Activated naive CD8-positive, alpha-beta T cell treated with anti-CD3 and anti-CD28 coated beads for 36 hours (primary cell): ENCODE measurements at regions not wholly inside any gene's neighbourhood (a gene's known extent, or its start where the extent isn't known, plus 50 kb on each side); places are given as distances from the start of the nearest gene placed in this dataset.

Experiments
- DNase-seq: peaks from one replicate; pipeline ENCODE4 v3.0.0; 2021
- H3K27ac Mint-ChIP-seq: one replicate; pipeline ENCODE4 v1.8.0; 2022; ENCODE audit warnings: mild to moderate bottlenecking, moderate library complexity, mixed read lengths
- H3K27me3 Mint-ChIP-seq: one replicate; pipeline ENCODE4 v1.8.0; 2022; ENCODE audit warnings: mild to moderate bottlenecking, mixed read lengths
- H3K36me3 Mint-ChIP-seq: one replicate; pipeline ENCODE4 v1.8.0; 2021; ENCODE audit warnings: mild to moderate bottlenecking, mixed read lengths
- H3K4me1 Mint-ChIP-seq: one replicate; pipeline ENCODE4 v1.8.0; 2021; ENCODE audit warnings: mixed read lengths
- H3K4me3 Mint-ChIP-seq: one replicate; pipeline ENCODE4 v1.8.0; 2022; ENCODE audit warnings: mild to moderate bottlenecking, moderate library complexity, mixed read lengths
- H3K9me3 Mint-ChIP-seq: one replicate; pipeline ENCODE4 v1.8.0; 2022; ENCODE audit warnings: mixed read lengths

DNA sequence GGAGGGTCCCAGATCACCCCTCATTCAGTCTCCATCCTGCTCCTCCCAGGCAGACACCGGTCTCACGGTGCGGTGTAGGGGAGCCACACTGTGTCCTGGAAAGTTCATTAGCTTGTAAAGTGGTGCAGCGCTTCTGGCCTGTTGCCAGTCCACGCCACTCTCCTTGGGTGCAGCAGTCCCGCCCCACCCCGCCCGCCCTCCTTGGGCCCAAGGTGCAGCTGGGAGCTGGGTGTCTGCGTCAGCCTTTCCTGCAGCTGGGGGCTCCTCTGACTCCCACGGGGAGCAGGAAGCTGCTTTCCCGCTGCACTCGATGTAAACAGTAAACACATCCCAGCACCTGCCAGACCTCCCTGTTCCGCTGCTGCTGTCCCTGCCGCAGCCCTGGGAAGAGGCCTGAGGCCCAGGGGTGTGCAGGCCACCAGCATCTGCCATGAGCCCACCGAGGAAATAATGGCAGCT, 53.8 kb upstream of the ASB18 start:
- H3K9me3 Mint-ChIP-seq: peaks cover 6% of the 10 kb centered on the region
- H3K4me3 Mint-ChIP-seq: no peak overlapping the region

DNA sequence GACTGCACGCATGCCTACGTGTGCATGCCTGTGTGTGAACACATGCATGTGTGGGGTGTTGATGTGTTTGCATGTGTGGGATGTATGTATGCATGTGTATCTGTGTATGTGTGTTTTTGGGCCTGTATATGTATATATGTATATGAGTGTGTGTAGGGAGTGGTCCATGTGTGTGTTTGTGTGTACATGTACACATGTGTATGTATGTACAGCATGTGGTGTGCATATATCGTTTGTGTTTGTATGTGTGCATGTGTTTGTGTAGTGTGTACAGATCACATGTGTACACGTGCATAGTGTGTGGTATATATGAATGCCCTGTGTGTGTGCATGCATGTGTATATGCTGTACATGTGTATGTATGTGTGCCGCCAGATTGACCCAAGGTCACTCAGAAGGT, 54.2 kb upstream of the ASB18 start:
- Mint-ChIP-seq H3K9me3 (peaks cover 5% of the 10 kb centered on the region), H3K4me3 (no peak overlapping the region), H3K27ac (no peak overlapping the region), H3K4me1 (no peaks in the 10 kb centered on the region), H3K36me3 (no peaks in the 10 kb centered on the region), H3K27me3 (no peaks in the 10 kb centered on the region)
- no peak for DNase-seq

More for the DNA sequence above, 53.8 kb upstream of the ASB18 start:
- no peaks in the 10 kb centered on the region for H3K27me3 Mint-ChIP-seq
- H3K36me3 Mint-ChIP-seq: no peaks in the 10 kb centered on the region
- H3K4me1 Mint-ChIP-seq: no peaks in the 10 kb centered on the region
- H3K27ac Mint-ChIP-seq: no peak overlapping the region
- DNase-seq: no peak

DNA sequence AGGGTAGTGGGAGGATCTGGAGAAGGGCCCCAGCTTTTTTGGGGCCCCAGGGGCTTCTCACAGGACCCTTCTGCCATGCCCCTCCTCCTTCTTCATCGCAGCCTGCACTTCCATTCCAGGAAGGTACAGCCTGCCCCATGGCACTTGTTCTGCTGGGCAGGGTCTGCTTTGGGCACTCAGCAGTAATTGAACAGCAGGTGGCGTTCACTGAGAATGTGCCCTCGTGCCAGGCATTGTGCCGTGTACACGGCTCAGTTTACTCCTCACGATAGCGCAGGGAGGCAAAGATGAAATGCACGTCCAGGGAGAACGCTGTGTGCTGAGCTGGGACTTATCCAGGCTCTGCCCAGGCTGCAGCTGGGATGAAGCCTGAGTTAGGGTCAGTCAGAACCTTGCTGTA, 54.8 kb upstream of the ASB18 start:
- H3K36me3 Mint-ChIP-seq: no peaks in the 10 kb centered on the region
- no peak overlapping the region for H3K27ac Mint-ChIP-seq
- no peak overlapping the region for H3K4me3 Mint-ChIP-seq
- DNase-seq: no peak
- H3K27me3 Mint-ChIP-seq: no peaks in the 10 kb centered on the region
- H3K4me1 Mint-ChIP-seq: no peaks in the 10 kb centered on the region
- H3K9me3 Mint-ChIP-seq: no peaks in the 10 kb centered on the region

DNA sequence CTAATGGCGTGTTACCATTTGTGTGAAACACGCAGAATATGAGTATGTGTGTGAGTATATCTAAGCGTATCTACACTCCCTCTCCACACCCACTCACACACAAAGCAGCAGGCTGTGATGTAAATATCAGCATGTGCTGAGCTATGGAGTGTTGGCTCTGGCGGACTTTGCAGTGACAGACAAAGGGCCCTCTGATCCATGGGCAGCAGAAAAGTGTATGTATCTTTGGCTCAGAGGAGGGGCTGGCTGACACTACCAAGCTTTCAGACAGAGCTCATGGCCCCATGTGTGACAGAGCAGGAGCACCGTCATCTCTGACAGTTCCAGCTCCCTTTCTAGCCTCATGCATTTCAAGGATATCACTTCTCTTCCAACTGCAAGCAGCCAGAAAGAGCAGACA, 57.2 kb upstream of the ASB18 start:
- no peak for DNase-seq
- Mint-ChIP-seq H3K9me3 (no peaks in the 10 kb centered on the region), H3K27me3 (no peaks in the 10 kb centered on the region), H3K36me3 (no peaks in the 10 kb centered on the region), H3K4me3 (no peak overlapping the region), H3K27ac (no peak overlapping the region), H3K4me1 (no peaks in the 10 kb centered on the region)

DNA sequence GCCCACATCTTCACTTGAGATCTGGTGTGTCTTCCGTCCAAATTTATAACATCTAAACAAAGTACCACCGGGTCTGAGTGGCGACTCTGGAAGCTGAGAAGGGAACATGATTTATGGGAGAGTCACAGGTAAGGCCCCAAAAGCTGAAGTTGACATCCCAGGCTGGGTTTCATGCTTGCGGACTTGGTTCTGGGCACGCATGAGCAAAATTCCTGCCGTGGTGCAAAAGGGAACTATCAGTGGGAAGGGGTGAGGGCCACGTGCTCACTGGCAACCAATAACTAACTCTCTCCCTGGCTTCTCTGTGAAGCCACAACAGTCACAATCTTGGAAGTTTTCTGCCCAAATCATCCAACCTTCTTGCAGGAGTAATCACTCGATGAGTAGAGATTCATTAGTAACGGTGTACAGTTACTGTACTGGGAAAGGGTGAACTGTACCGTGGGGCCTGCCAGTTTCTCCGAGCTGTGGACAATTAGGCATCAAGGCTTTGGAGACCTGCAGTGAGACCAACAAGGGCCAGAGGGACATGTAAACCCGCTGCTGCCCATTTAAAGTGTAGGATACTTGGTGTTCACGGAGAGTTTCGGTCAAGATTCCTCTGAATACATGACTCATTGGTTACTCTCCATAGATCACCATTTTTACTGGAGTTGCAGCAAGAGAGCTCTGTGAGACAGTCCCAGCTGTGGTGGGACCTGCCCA, 69.4 kb upstream of the ASB18 start:
- Mint-ChIP-seq H3K36me3 (no peaks in the 10 kb centered on the region), H3K27me3 (no peaks in the 10 kb centered on the region), H3K4me3 (no peak overlapping the region), H3K4me1 (no peaks in the 10 kb centered on the region), H3K9me3 (no peaks in the 10 kb centered on the region), H3K27ac (no peak overlapping the region)
- no peak for DNase-seq

DNA sequence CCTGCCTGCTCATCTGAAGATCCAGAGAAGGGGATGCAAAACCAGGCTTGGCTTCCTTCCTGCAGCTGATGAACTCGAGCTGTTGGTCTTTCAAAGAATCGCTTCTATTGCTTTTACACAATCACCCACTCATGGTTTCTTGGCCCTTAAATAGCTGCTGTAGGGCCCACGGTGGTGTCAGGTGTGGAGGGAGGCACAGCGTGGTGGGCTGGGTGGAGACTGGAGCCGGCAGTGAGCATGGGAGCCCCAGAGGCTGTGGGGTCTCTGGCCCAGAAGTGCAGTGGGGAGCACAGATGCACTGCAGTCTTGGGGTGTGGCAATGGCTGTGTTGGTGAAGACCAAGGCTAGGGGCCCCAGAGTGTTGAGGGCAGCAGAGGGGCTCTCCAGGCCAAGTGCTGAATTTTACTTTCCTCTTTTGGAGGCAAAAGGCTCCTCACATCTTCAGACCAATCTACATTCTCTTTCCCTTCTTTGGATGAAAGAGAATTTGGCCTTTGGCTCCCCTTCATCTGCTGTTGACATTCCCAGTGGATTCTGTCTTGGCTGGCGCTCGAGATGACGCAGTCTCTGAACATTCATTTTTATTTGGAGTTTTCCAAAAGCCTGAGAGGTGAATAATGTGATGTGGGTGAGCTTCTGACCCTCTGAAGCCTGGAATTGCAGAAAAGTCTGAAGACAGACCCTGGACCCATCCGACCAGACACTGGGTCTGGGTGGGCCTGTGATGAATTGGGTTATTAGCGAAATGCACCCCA, 70.1 kb upstream of the ASB18 start:
- no peak overlapping the region for H3K27ac Mint-ChIP-seq
- no peaks in the 10 kb centered on the region for H3K9me3 Mint-ChIP-seq
- H3K36me3 Mint-ChIP-seq: no peaks in the 10 kb centered on the region
- H3K27me3 Mint-ChIP-seq: no peaks in the 10 kb centered on the region
- no peak for DNase-seq
- H3K4me3 Mint-ChIP-seq: no peak overlapping the region
- H3K4me1 Mint-ChIP-seq: peaks cover 2% of the 10 kb centered on the region

DNA sequence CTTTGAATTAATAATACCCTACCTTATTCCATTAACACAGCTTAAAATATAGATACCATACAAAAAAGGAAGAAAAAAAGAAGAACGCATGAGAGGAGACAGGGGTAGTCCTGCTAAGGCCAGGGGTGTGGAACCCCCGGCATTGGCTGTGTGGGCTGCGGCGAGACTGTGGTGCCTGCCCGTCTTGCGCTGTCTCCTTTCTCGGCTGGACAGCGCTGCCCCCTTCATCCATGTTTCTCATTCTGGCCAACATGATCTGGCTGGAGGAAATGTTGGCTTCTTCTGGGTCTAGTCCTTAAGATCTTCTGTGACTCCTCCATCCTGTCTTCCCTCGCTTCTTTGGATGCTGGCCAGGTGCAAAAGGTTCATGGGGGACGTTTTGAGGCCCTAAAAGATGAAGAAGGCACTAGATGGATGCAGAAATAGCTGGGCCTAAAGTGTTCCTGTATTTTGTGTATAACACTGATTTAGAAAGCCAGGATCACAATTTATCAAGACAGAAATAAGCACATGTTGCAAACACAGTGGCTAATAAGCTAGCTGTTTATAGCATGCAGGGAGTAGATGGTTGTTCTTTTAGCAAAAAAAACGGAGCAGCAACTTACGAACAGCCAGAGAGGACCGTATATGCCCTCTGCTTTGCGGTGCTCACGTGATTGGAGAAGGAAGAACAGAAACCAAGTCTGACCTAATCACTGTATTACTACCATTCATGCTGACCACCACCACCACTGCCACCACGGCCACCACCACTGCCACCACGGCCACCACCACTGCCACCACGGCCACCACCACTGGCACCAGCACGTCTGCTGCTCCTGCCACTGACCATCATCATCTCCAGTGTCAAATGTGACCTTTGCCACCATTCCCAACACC, 71.7 kb upstream of the ASB18 start:
- no peak for DNase-seq
- H3K27me3 Mint-ChIP-seq: no peaks in the 10 kb centered on the region
- H3K27ac Mint-ChIP-seq: no peak overlapping the region
- H3K4me3 Mint-ChIP-seq: no peak overlapping the region
- no peaks in the 10 kb centered on the region for H3K9me3 Mint-ChIP-seq
- no peaks in the 10 kb centered on the region for H3K36me3 Mint-ChIP-seq
- H3K4me1 Mint-ChIP-seq: peaks cover 2% of the 10 kb centered on the region

DNA sequence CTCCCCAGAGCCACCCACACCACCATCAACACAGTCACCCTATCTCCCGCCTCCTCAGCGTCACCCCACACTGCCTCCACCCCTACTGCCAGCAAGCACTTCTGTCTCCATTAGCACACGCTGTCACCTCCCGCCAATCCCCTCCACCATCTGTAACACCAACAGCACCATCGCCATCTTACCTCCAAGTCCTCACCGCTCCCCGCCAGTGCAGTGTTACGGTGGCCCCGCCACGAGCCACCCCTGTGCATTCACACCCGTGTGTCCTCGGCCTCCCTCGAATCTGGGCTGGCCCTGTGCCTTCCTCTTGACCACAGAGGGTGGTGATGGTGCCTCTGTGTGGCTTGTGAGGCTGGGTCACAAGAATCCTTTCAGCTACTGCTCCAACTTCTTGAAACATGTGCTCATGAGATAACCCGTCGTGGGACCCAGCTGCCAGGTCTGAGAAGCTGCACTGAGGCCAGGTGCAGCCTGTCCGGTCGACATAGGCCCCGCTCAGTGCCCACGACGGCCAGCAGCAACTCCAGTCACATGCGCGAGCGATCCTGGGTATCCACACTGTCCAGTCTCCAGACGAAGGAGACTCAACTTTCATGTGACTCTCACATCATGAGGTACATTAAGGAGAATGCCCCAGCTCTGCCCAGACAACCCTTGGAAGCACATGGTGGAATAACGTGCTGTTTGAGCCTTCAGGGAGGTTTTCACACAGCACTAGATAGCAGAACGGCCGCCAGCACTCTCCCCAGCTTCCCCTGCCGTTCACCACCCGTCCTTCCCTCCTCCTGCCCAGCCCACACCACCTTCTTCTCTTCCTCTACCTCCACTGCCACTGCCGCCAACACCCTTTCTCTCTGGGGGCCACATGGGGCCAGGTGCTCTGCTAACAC, 72.6 kb upstream of the ASB18 start:
- H3K27ac Mint-ChIP-seq: no peak overlapping the region
- no peaks in the 10 kb centered on the region for H3K36me3 Mint-ChIP-seq
- DNase-seq: no peak

DNA sequence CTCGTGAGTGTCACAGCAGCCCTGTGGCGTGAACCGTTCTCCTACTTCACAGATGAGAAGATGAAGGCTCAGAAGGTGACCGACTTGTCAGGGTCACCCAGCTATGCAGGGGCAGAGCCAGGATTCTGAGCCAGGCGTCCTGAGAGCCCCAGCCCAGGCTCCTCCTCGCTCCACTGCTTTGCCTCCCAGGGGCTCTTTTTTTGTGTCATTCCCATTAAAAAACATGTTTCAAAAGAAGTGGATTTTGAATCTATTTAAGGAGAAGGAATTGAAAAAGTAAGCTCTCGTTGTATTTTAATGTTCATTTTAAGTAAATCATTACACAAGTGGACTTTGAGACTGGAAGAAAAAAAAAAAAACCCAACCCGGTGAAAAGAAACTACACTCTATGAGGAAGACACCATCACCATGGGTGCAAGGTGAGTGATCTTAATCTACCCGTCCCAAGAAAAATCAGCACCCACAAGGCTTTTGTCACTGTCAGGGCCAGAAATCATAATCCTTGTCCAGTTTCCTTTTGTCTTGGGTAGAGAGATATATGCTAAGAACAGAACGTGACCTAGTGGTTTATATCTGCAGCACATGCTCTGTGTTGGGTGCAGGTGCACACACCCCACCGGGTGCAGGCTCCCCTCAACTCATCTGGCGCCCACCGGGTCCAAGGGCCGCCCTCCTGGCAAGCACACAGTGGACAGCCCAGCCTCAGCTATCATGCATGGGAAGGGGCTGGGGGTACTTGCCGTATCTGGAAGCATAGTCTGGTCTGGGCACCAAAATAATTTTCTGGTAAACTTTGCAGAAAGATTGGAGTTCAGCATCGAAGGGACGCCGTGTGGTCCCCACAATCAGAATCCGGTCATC, 73.5 kb upstream of the ASB18 start:
- no peak overlapping the region for H3K27ac Mint-ChIP-seq
- no peak for DNase-seq
- H3K4me1 Mint-ChIP-seq: peaks cover 2% of the 10 kb centered on the region
- H3K9me3 Mint-ChIP-seq: no peaks in the 10 kb centered on the region
- no peak overlapping the region for H3K4me3 Mint-ChIP-seq
- no peaks in the 10 kb centered on the region for H3K36me3 Mint-ChIP-seq
- H3K27me3 Mint-ChIP-seq: no peaks in the 10 kb centered on the region

More for the DNA sequence above, 72.6 kb upstream of the ASB18 start:
- Mint-ChIP-seq H3K4me3 (no peak overlapping the region), H3K9me3 (no peaks in the 10 kb centered on the region), H3K4me1 (peaks cover 2% of the 10 kb centered on the region), H3K27me3 (no peaks in the 10 kb centered on the region)

DNA sequence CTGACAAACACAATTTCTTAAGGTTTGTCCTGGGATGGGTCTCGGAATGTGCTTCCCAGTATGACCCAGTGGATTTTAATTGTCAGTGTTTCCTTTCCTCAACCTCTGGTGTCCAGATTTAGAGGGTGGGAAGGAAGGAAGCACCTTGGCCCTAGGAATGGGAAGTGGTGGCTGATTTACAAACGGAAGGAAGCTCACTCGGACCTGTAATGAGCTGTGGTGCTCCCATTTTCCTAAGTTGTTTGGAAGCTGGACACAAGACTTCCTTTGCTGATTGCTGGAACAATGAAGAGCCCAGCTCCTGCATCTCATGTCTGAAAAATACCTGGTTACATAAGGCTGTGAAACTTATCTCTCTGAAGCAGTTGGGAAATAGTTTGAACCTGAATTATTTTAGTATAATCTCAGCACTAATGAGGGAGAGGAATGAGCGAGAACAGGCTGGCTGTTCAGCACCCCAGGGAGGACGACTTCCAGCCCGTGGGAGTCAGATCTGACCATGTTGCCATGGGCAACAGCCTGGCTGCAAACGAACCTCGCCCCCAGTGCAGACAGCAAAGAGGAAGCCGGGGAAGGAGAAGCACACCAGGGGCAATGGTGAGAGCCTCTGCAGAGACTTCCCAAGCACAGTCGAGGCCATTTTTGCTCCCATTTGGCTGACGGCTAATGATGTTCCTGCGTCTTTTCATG, 74.4 kb upstream of the ASB18 start:
- Mint-ChIP-seq H3K4me3 (no peak overlapping the region), H3K9me3 (no peaks in the 10 kb centered on the region), H3K27me3 (no peaks in the 10 kb centered on the region), H3K27ac (no peak overlapping the region), H3K36me3 (no peaks in the 10 kb centered on the region), H3K4me1 (peaks cover 2% of the 10 kb centered on the region)
- no peak for DNase-seq

DNA sequence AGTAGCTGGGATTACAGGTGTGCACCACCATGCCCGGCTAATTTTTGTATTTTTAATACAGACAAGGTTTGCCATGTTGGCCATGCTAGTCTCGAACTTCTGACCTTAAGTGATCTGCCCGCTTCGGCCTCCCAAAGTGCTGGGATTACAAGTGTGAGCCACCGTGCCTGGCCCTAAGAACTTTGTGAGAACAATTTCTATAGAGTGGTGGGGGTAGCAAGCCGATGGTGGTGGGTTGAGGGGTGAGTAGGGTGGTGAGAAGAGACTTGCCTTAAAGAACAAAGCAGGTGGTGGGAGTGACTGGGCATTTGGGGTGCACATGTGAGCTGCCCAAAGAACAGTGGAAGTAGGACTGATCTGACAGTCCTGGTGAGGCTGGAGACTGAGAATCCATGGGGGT, 76.0 kb upstream of the ASB18 start:
- H3K4me1 Mint-ChIP-seq: peaks cover 2% of the 10 kb centered on the region
- H3K4me3 Mint-ChIP-seq: no peak overlapping the region
- H3K9me3 Mint-ChIP-seq: no peaks in the 10 kb centered on the region
- H3K36me3 Mint-ChIP-seq: no peaks in the 10 kb centered on the region
- H3K27ac Mint-ChIP-seq: no peak overlapping the region
- H3K27me3 Mint-ChIP-seq: no peaks in the 10 kb centered on the region
- no peak for DNase-seq

DNA sequence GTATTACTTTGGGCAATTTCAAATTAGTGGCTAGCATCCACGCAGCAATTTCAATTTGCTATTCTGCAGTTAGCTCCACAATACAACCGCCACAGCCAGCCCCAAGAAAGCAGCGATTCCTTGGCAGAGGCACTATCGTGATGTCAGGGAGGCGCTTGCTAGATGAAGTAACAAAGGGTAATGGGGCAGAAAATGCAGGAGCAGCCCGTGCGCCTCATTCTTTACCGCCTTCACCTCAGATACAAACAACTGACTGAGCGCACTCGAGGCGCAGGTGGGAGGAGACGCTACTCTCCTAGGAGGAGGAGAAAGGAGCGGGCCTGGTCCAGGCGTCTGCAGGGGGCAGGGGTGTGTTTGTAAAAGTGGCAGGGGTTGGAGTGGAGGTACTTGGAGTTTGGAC, 76.9 kb upstream of the ASB18 start:
- Mint-ChIP-seq H3K36me3 (no peaks in the 10 kb centered on the region), H3K4me3 (no peak overlapping the region), H3K4me1 (peaks cover 2% of the 10 kb centered on the region), H3K27ac (no peak overlapping the region), H3K9me3 (no peaks in the 10 kb centered on the region), H3K27me3 (no peaks in the 10 kb centered on the region)
- no peak for DNase-seq

DNA sequence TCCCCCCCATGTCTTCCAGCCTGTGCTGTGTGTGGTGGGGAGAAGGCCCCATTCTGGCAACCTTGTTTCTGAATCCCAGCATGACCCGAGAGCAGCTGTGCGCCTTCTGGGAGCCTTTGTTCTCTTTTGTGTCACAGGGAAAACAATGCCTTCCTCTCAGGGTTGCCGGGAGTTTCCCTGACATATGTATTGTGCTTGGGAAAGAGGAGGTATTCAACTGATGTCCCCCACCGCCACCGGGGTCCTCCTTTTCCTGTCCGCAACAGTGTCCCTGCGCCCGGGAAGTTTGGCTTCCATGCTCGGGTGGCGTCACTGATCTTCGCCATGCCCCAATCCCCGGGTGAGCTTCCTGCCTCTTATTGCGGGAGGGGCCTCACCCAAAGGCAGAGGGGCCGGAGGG, 77.5 kb upstream of the ASB18 start:
- Mint-ChIP-seq H3K27me3 (no peaks in the 10 kb centered on the region), H3K36me3 (no peaks in the 10 kb centered on the region), H3K4me3 (no peak overlapping the region), H3K9me3 (no peaks in the 10 kb centered on the region), H3K4me1 (peaks cover 2% of the 10 kb centered on the region), H3K27ac (no peak overlapping the region)
- no peak for DNase-seq
